ENCODE measurements at regions not wholly inside any gene's neighbourhood (a gene's known extent, or its start where the extent isn't known, plus 50 kb on each side); places are given as distances from the start of the nearest gene placed in this dataset.

DNA sequence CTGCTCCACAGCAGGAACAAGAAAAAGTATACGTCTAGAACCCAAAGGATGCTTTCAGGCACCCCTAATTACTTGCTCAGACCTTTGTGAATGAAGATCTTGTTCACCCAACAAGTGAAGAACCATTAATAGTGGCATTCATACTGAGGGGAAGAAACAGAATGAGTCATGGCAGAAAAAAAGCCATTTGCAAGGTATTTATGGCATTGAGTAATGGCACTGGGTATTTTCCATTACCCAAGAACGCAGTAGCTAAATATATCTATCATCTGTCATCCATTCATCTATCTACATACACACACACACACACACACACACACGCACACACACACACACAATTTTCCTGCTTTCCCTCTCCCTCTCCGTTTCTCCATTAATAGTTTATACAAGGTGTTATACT, 56.4 kb upstream of the XIRP2 start:
- Histone ChIP-seq H3K27me3 (no peaks in the 10 kb centered on the region), H3K4me3 (no peak overlapping the region), H3K4me2 (no peak overlapping the region), H3K27ac (no peak overlapping the region), H4K20me1 (no peaks in the 10 kb centered on the region), H3K9ac (no peak overlapping the region), H3K9me3 (no peaks in the 10 kb centered on the region), H3K36me3 (no peaks in the 10 kb centered on the region), H3K4me1 (no peaks in the 10 kb centered on the region)
- no peak for TF ChIP-seq Cebpa-rat (IDR thresholded peaks at IDR 0.05)

DNA sequence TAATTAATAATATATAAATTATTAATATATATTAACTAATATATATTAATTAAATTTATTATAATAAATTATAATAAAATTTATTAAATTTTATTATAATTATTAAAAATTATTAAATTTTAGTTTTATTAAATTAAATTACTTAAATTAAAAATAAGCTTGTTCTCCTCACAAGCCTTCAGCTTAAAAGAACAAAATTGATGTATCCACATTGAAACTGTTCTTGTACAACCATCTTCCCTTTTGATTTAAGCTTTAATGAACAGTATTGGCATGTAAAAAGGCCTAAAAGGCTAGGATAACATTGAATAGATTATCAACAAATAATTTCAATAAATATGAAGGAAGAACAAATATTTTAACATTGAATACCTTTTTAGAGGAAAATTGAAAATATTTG, 62.4 kb upstream of the XIRP2 start:
- H4K20me1 ChIP-seq: no peaks in the 10 kb centered on the region
- no peaks in the 10 kb centered on the region for H3K9me3 ChIP-seq
- no peak for TF ChIP-seq Cebpa-rat (IDR thresholded peaks at IDR 0.05)

DNA sequence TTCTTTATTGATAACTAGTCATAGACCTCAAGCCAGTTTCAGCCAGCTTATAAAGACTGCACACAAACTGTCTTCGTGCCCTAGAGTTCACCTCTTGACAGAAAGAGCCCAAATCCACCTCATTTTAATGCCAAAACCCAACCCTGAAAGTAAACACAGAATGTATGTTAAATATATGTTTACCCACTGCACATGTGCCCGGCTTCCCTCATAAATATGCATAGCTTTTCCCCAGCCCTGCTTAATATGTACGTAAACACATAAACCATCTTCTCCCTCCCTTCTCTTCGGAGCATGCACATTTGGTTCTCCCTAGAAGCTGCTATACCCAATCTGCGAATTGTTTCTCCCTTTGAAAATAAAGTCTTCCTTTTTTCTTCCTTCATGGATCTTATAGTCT, 73.9 kb upstream of the XIRP2 start:
- TF ChIP-seq Cebpa-rat (IDR thresholded peaks at IDR 0.05): no peak
- no peaks in the 10 kb centered on the region for H3K27me3 ChIP-seq
- H3K9me3 ChIP-seq: no peaks in the 10 kb centered on the region
- no peaks in the 10 kb centered on the region for H3K4me1 ChIP-seq
- H3K36me3 ChIP-seq: no peaks in the 10 kb centered on the region
- no peak overlapping the region for H3K9ac ChIP-seq
- no peak overlapping the region for H3K4me3 ChIP-seq
- H3K27ac ChIP-seq: no peak overlapping the region
- no peaks in the 10 kb centered on the region for H4K20me1 ChIP-seq
- no peak overlapping the region for H3K4me2 ChIP-seq

More for the DNA sequence above, 62.4 kb upstream of the XIRP2 start:
- Histone ChIP-seq H3K36me3 (no peaks in the 10 kb centered on the region), H3K4me3 (no peak overlapping the region), H3K27ac (no peak overlapping the region), H3K9ac (no peak overlapping the region), H3K27me3 (no peaks in the 10 kb centered on the region), H3K4me1 (no peaks in the 10 kb centered on the region), H3K4me2 (no peak overlapping the region)

DNA sequence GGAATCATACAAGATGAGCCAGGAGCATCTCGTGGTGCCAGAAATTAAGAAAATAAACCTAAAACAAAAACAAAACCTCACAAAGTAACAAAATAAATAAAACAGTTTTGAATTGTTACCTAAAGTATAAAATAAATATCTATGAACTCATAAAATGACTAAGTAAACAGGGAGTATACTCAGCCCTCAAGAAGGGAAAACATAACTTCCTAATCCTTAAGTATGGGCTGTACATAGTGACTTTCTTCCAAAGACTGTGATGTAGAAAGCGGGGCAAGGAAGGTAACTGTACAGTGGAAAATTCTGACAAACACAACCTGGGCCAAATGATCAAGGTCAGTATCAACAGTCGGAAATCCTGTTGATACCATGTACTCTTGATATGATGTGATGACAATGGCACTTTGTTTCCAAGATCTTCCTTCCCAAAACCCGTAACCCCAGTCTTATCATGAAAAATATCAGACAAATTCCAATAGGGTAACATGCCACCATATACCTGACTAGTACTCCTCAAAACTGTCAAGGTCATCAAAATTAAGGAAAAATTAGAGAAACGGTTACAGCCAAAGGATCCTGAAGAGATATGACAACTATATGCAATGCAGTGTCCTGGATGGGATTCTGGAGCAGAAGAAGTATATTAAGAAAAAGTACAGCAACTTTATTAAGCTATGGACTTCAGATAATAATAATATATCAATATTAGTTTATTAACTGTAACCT, 76.0 kb upstream of the XIRP2 start:
- Histone ChIP-seq H3K36me3 (no peaks in the 10 kb centered on the region), H3K27ac (no peak overlapping the region), H3K4me2 (no peak overlapping the region), H3K9me3 (no peaks in the 10 kb centered on the region), H3K27me3 (no peaks in the 10 kb centered on the region), H3K4me3 (no peak overlapping the region), H3K9ac (no peak overlapping the region), H3K4me1 (no peaks in the 10 kb centered on the region), H4K20me1 (no peaks in the 10 kb centered on the region)
- TF ChIP-seq Cebpa-rat (IDR thresholded peaks at IDR 0.05): no peak

DNA sequence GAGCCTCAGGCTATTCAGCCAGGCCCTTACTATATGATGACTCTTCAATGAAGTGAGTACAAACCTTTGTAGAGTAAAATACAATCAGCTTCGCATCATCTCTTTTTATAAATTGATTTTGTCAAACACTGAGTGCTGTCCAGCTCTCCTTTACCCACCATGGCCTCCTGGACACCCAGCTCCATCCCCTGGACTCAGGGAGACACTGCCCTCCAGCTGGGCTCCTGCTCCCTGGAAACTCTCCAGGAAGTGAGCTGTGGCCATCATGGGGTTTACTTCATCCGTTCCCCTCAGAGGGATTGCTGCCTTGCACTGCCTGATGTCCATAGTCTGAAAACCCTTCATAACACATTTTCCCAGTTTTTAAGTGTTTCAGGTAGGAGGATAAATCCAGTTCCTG, 82.5 kb upstream of the XIRP2 start:
- Histone ChIP-seq H3K4me3 (no peak overlapping the region), H3K4me2 (no peak overlapping the region), H3K27ac (no peak overlapping the region), H3K9me3 (no peaks in the 10 kb centered on the region), H3K4me1 (peaks cover 22% of the 10 kb centered on the region), H3K9ac (no peak overlapping the region), H3K36me3 (no peaks in the 10 kb centered on the region), H4K20me1 (no peaks in the 10 kb centered on the region), H3K27me3 (no peaks in the 10 kb centered on the region)
- TF ChIP-seq Cebpa-rat (IDR thresholded peaks at IDR 0.05): no peak

DNA sequence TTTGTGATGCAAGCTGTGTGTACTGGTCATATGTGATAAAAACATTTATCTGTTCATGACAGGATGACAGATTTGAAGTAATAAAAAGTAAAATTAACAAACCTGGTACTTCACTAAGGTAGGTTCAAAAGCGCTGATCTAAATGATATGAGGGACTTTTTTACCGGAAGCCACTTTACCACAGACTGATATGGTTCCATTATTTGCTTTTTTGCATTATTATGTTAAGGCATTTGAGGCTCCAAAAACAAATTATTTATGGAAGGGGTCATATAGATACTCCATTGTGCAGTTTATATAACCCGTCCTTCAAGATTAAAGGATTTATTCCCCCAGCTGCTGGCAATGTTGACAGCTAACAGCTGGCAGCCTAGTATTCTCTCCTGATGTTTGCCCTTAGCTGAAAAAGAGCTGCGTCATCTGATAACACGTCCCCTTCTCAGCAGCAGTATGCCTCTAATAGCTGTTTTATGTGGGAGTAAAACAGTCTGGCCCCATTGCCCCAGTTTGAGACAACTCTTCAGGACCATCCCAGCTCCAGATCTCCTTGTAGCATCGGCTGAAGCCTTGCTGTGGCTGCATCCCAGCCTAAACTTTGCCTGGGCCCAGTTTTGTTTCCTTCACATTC, 84.8 kb upstream of the XIRP2 start:
- no peak overlapping the region for H3K4me3 ChIP-seq
- H3K27ac ChIP-seq: no peak overlapping the region
- H3K36me3 ChIP-seq: no peaks in the 10 kb centered on the region
- no peaks in the 10 kb centered on the region for H4K20me1 ChIP-seq
- peaks cover 22% of the 10 kb centered on the region for H3K4me1 ChIP-seq
- H3K9ac ChIP-seq: no peak overlapping the region
- no peaks in the 10 kb centered on the region for H3K27me3 ChIP-seq
- no peak for TF ChIP-seq Cebpa-rat (IDR thresholded peaks at IDR 0.05)
- no peaks in the 10 kb centered on the region for H3K9me3 ChIP-seq
- peak overlapping the region; percentile 2 for H3K4me2 ChIP-seq

DNA sequence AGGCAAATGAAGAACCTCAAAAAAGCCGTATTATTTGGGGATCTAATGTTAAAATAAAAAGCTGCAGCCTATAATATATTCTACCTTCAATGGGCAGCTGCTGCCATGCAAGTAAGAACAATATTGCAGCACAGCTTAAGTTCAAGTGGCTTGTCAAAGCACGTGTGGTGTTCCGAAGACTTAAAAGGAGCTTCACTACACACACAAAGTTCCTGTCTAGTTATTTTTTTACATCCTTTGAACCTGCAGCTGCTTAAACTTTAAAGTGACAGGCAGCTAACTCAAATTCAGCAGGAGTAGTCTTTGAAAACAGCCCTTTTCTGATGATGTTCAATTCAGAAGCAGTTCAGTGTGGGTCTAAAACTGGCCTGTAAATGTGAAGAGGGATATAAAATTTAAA, 85.8 kb upstream of the XIRP2 start:
- H3K4me2 ChIP-seq: peak overlapping the region; percentile 39; the same call in 1 of the 2 replicates
- H3K36me3 ChIP-seq: no peaks in the 10 kb centered on the region
- H3K27ac ChIP-seq: no peak overlapping the region
- H3K9me3 ChIP-seq: no peaks in the 10 kb centered on the region
- TF ChIP-seq Cebpa-rat (IDR thresholded peaks at IDR 0.05): no peak
- peaks cover 22% of the 10 kb centered on the region for H3K4me1 ChIP-seq
- no peaks in the 10 kb centered on the region for H4K20me1 ChIP-seq
- no peaks in the 10 kb centered on the region for H3K27me3 ChIP-seq
- H3K4me3 ChIP-seq: no peak overlapping the region
- H3K9ac ChIP-seq: no peak overlapping the region

DNA sequence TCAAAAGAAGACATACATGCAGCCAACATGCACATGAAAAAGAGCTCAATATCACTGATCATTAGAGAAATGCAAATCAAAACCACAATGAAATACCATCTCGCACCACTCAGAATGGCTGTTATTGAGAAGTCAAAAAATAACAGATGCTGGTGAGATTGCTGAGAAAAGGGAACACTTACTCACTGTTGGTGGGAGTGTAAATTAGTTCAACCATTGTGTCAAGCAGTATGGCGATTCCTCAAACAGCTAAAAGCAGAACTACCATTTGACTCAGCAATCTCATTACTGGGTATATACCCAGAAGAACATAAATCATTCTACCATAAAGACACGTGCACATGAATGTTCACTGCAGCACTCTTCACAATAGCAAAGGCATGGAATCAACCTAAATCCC, 95.5 kb upstream of the XIRP2 start:
- Histone ChIP-seq H3K36me3 (no peaks in the 10 kb centered on the region), H4K20me1 (no peaks in the 10 kb centered on the region), H3K4me3 (no peak overlapping the region), H3K9me3 (peaks cover 11% of the 10 kb centered on the region), H3K4me1 (no peaks in the 10 kb centered on the region), H3K27me3 (no peaks in the 10 kb centered on the region), H3K9ac (no peak overlapping the region), H3K27ac (no peak overlapping the region), H3K4me2 (no peak overlapping the region)
- TF ChIP-seq Cebpa-rat (IDR thresholded peaks at IDR 0.05): no peak

DNA sequence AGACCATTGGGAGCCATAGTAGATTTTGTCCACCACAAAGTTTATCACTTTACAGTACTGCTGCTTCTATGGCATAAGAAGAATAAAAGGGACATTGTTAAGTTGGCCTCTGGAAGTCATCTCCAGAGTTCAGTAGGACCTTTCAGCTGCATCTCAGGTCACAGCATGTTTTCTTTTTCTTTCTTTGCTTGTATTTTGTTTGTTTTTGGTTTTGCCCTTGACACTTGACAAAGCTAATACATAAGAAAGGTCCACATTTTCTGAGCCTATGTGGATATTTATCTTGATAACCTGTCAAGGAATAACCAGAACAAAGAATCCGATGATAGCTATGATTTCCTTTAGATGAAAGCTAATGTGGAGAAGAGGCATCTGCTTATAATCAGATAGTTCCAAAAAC, 101.6 kb upstream of the XIRP2 start:
- Histone ChIP-seq H3K9ac (no peak overlapping the region), H4K20me1 (no peaks in the 10 kb centered on the region), H3K4me3 (no peak overlapping the region), H3K9me3 (no peaks in the 10 kb centered on the region), H3K27me3 (no peaks in the 10 kb centered on the region), H3K27ac (no peak overlapping the region), H3K36me3 (no peaks in the 10 kb centered on the region), H3K4me2 (no peak overlapping the region), H3K4me1 (no peaks in the 10 kb centered on the region)
- no peak for TF ChIP-seq Cebpa-rat (IDR thresholded peaks at IDR 0.05)

DNA sequence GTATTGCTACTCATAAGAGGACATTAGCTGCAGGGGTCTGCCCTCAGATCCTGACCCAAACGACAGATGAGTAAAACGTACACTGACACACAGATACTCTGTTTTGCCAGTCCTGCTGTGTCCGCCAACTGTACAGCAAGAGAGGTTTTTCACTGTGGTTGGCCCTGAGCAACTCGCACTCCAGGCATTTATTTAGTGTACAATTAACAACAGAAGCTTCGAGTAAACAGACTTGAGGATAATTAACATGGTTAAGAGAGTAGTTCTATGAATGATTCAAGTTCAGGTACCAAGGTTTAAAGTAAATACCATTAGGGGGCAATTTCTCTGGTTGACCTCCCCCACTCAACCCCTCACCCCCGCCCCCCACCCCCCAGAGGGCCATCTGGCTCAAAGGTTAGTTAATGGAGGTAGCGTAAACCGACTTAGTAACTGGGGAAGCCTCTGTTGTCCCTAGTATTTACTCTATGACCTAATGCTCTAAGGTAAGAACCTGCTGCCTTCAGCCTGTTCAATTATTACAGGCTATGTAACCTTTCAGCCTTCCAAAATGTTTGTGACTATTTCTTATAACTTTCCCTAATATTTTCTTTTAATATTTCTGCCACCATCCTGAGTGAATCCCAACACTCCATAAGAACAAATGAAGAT, 103.9 kb upstream of the XIRP2 start:
- TF ChIP-seq Cebpa-rat (IDR thresholded peaks at IDR 0.05): no peak
- no peaks in the 10 kb centered on the region for H3K36me3 ChIP-seq
- no peaks in the 10 kb centered on the region for H3K27me3 ChIP-seq
- no peaks in the 10 kb centered on the region for H3K4me1 ChIP-seq
- no peak overlapping the region for H3K9ac ChIP-seq
- no peaks in the 10 kb centered on the region for H4K20me1 ChIP-seq
- H3K4me2 ChIP-seq: no peak overlapping the region
- H3K27ac ChIP-seq: no peak overlapping the region
- H3K4me3 ChIP-seq: no peak overlapping the region
- no peaks in the 10 kb centered on the region for H3K9me3 ChIP-seq
